SK-N-SH (cell line): ENCODE measurements at regions not wholly inside any gene's neighbourhood (a gene's known extent, or its start where the extent isn't known, plus 50 kb on each side); places are given as distances from the start of the nearest gene placed in this dataset.

ENCODE experiments used
- CTCF ChIA-PET: fragments of 300-600, 350-600 bp; formaldehyde crosslinking; extraction: SDS; loops from one replicate; lab custom pipeline; 2021; lab: Yijun Ruan, JAX
- POLR2A ChIA-PET: fragments of 350-600 bp; sonication (Branson Sonifier 250); formaldehyde crosslinking; extraction: SDS; loops from one replicate; lab custom pipeline; 2020; ENCODE audit warnings: antibody characterized with exemption, inconsistent platforms; lab: Yijun Ruan, JAX
- DNase-seq: peaks from one replicate; pipeline ENCODE4 v3.0.0; 2012
- H2AFZ ChIP-seq: fragments of 200-600 bp; sonication (generic); 2 replicates; pipeline ENCODE4 v1.8.1; 2016; ENCODE audit warnings: antibody characterized with exemption, mild to moderate bottlenecking, low read depth
- H3F3A ChIP-seq: fragments of 200-600 bp; sonication (generic); replicated peaks from 2 replicates; pipeline ENCODE3; 2016; ENCODE audit warnings: antibody characterized with exemption, mild to moderate bottlenecking; ENCODE audit not compliant: insufficient read depth
- H3K27ac ChIP-seq, 2 experiments: fragments of 200-500 bp in 1 of 2; fragments of 200-600 bp in 1 of 2; sonication (Bioruptor generic) in 1 of 2; sonication (generic), shearing (Covaris generic) in 1 of 2; 2 replicates each; pipeline versions ENCODE4 v1.5.1 to v1.6.1; 2014 to 2016; ENCODE audit warnings: low read depth in 2 of 2, inconsistent platforms in 1 of 2, low read length in 1 of 2, mild to moderate bottlenecking in 1 of 2, mixed read lengths in 1 of 2
- H3K27me3 ChIP-seq: fragments of 200-600 bp; sonication (generic), shearing (Covaris generic); 2 replicates; pipeline ENCODE4 v1.6.1; 2016; ENCODE audit warnings: mixed run types; ENCODE audit not compliant: insufficient read depth
- H3K36me3 ChIP-seq, 2 experiments: fragments of 200-500 bp in 1 of 2; fragments of 200-600 bp in 1 of 2; sonication (Bioruptor generic) in 1 of 2; sonication (generic) in 1 of 2; replicated peaks in 1 of 2; 2 replicates each; pipeline versions ENCODE3 to v1.5.1; 2014 to 2016; ENCODE audit warnings: low read length in 1 of 2, mild to moderate bottlenecking in 1 of 2; ENCODE audit not compliant: insufficient read depth in 2 of 2, control insufficient read depth in 1 of 2
- H3K4me1 ChIP-seq, 2 experiments: fragments of 200-500 bp in 1 of 2; fragments of 200-600 bp in 1 of 2; sonication (Bioruptor generic) in 1 of 2; sonication (generic), shearing (Covaris generic) in 1 of 2; 2 replicates each; pipeline versions ENCODE4 v1.5.1 to v1.6.1; 2014 to 2016; ENCODE audit warnings: low read depth in 1 of 2, low read length in 1 of 2, mixed run types in 1 of 2; ENCODE audit not compliant: insufficient read depth in 2 of 2, control insufficient read depth in 1 of 2
- H3K4me2 ChIP-seq: fragments of 200-600 bp; sonication (generic), shearing (Covaris generic); 2 replicates; pipeline ENCODE4 v1.6.1; 2017; ENCODE audit warnings: mixed run types
- H3K4me3 ChIP-seq, 2 experiments: fragments of 200-500 bp in 1 of 2; fragments of 200-600 bp in 1 of 2; sonication (Bioruptor generic) in 1 of 2; sonication (generic), shearing (Covaris generic) in 1 of 2; 2 replicates each; pipeline versions ENCODE4 v1.5.1 to v1.8.1; 2014 to 2016; ENCODE audit warnings: low read depth in 2 of 2, inconsistent platforms in 1 of 2, low read length in 1 of 2, mild to moderate bottlenecking in 1 of 2, mixed read lengths in 1 of 2, moderate library complexity in 1 of 2
- H3K79me2 ChIP-seq: fragments of 200-600 bp; sonication (generic); 2 replicates; pipeline ENCODE4 v1.8.1; 2017; ENCODE audit warnings: mild to moderate bottlenecking; ENCODE audit not compliant: insufficient read depth
- H3K9ac ChIP-seq: fragments of 200-600 bp; sonication (generic); 2 replicates; pipeline ENCODE4 v1.6.1; 2017; ENCODE audit warnings: mixed run types
- H3K9me2 ChIP-seq: fragments of 200-600 bp; sonication (generic); 2 replicates; pipeline ENCODE4 v1.6.1; 2017; ENCODE audit warnings: mixed run types
- H3K9me3 ChIP-seq: fragments of 200-600 bp; sonication (generic); 2 replicates; pipeline ENCODE4 v1.6.1; 2017; ENCODE audit warnings: mixed run types, mild to moderate bottlenecking, moderate library complexity
- H4K20me1 ChIP-seq: fragments of 200-600 bp; sonication (generic); 2 replicates; pipeline ENCODE4 v1.6.1; 2017; ENCODE audit warnings: mild to moderate bottlenecking, mixed run types; ENCODE audit not compliant: insufficient read depth
- CHD2 ChIP-seq: fragments of 150-350 bp; IDR thresholded peaks from 2 replicates; pipeline ENCODE4 v1.6.1; 2018; ENCODE audit warnings: low read length; ENCODE audit not compliant: partially characterized antibody
- EZH2phosphoT487 ChIP-seq: fragments of 200-600 bp; sonication (generic); IDR thresholded peaks from 2 replicates; pipeline ENCODE4 v1.6.1; 2017; ENCODE audit warnings: low read depth, mixed run types, mild to moderate bottlenecking, antibody characterized with exemption, moderate library complexity, borderline replicate concordance
- GATA2 ChIP-seq: sonication (generic); formaldehyde crosslinking; IDR thresholded peaks from 2 replicates; pipeline ENCODE4 v1.5.0; 2020; ENCODE audit warnings: mild to moderate bottlenecking, missing genetic modification reagents
- JUND ChIP-seq: IDR thresholded peaks from 2 replicates; pipeline ENCODE4 v1.4.0; 2012
- NFIC ChIP-seq: IDR thresholded peaks from 2 replicates; pipeline ENCODE4 v1.4.0; 2012; ENCODE audit warnings: borderline replicate concordance
- NRF1 ChIP-seq: IDR thresholded peaks from 2 replicates; pipeline ENCODE4 v1.6.1; 2012; ENCODE audit warnings: low read depth, mild to moderate bottlenecking, low read length
- POLR2AphosphoS5 ChIP-seq: IDR thresholded peaks from 2 replicates; pipeline ENCODE4 v1.6.1; 2012; ENCODE audit warnings: low read depth, low read length
- RAD21 ChIP-seq: IDR thresholded peaks from 2 replicates; pipeline ENCODE4 v1.6.1; 2012; ENCODE audit warnings: mild to moderate bottlenecking, low read length
- RCOR1 ChIP-seq: fragments of 150-350 bp; IDR thresholded peaks from 2 replicates; pipeline ENCODE4 v1.6.1; 2017; ENCODE audit warnings: antibody characterized with exemption, low read length
- RFX5 ChIP-seq: IDR thresholded peaks from 2 replicates; pipeline ENCODE4 v1.6.1; 2012; ENCODE audit warnings: mild to moderate bottlenecking, improper control_type of control experiment, low read length
- RXRA ChIP-seq: IDR thresholded peaks from 2 replicates; pipeline ENCODE4 v1.4.0; 2012; ENCODE audit warnings: low read depth, mild to moderate bottlenecking, borderline replicate concordance
- TCF12 ChIP-seq: IDR thresholded peaks from 2 replicates; pipeline ENCODE4 v1.4.0; 2012
- USF1 ChIP-seq: IDR thresholded peaks from 2 replicates; pipeline ENCODE4 v1.4.0; 2012; ENCODE audit warnings: low read depth, borderline replicate concordance
- WGBS: methylation state at CpG from one replicate; pipeline ENCODE4 v1.1.6; 2017; ENCODE audit warnings: low lambda C conversion rate; 5-methylcytosine and 5-hydroxymethylcytosine counted together
- TF ChIP-seq, protein P1 (sequence below): IDR thresholded peaks from 2 replicates; pipeline ENCODE4 v1.4.0; 2012; ENCODE audit warnings: low read depth
- TF ChIP-seq, protein P2 (sequence below): IDR thresholded peaks from 2 replicates; pipeline ENCODE4 v1.4.0; 2012; ENCODE audit warnings: low read depth, borderline replicate concordance

DNA sequence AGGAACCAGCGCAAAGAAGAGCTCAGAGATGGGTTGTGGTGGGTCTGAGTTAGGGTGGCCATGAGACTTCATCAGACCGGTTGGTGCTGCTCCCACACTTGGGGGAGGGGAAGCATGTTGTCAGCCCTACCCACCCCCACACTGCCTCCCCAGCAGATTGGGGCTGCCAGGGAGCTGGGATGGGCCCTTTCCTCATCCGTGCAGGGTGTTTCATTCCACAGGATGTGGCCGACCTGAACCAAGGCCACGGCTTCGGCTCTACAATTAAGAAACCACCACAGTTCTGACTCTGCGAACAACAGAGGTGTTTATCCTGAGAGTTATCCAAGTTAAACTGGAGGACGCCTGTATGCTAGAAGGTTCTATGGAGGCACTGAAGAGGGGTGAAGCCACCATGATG, 171.2 kb downstream of the ETS2 start:
- no peaks in the 10 kb centered on the region for H3K79me2 ChIP-seq

GRCh38 chr21:38973552-38973951, 167.8 kb downstream of the ETS2 start:
- Histone ChIP-seq H2AFZ (no peak overlapping the region), H3K4me3 (no peak overlapping the region), H3K9me2 (no peaks in the 10 kb centered on the region), H3K4me1 (no peaks in the 10 kb centered on the region; a peak in 1 of 4 replicates), H3F3A (no peaks in the 10 kb centered on the region), H3K27ac (no peak overlapping the region), H3K79me2 (no peaks in the 10 kb centered on the region), H3K9ac (no peak overlapping the region), H3K36me3 (no peaks in the 10 kb centered on the region), H3K27me3 (no peaks in the 10 kb centered on the region), H3K9me3 (no peaks in the 10 kb centered on the region), H3K4me2 (no peak overlapping the region), H4K20me1 (no peaks in the 10 kb centered on the region)
- WGBS: 53% methylated on average over 4 of the region's 6 CpGs
- ChIA-PET POLR2A (no interaction called here), CTCF (interaction anchor here (1.0 kb wide), 1 partner anchor 164 kb away, joined by 3 read pairs; no protein-coding TSS in a partner anchor)
- no peak for DNase-seq
- TF ChIP-seq GATA2 (CRISPR knock-in tag) (no peak), RFX5 (no peak), CHD2 (no peak), RCOR1 (no peak), RXRA (no peak), USF1 (no peak), NFIC (no peak), RAD21 (no peak)
- TF ChIP-seq, protein P1, sequence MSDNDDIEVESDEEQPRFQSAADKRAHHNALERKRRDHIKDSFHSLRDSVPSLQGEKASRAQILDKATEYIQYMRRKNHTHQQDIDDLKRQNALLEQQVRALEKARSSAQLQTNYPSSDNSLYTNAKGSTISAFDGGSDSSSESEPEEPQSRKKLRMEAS: no peak
- TF ChIP-seq, protein P2, sequence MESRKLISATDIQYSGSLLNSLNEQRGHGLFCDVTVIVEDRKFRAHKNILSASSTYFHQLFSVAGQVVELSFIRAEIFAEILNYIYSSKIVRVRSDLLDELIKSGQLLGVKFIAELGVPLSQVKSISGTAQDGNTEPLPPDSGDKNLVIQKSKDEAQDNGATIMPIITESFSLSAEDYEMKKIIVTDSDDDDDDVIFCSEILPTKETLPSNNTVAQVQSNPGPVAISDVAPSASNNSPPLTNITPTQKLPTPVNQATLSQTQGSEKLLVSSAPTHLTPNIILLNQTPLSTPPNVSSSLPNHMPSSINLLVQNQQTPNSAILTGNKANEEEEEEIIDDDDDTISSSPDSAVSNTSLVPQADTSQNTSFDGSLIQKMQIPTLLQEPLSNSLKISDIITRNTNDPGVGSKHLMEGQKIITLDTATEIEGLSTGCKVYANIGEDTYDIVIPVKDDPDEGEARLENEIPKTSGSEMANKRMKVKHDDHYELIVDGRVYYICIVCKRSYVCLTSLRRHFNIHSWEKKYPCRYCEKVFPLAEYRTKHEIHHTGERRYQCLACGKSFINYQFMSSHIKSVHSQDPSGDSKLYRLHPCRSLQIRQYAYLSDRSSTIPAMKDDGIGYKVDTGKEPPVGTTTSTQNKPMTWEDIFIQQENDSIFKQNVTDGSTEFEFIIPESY: no peak
- TF ChIP-seq, all 33 proteins: peak for 0

More for the DNA sequence above, 171.2 kb downstream of the ETS2 start:
- H3K36me3 ChIP-seq: no peaks in the 10 kb centered on the region
- H3K27ac ChIP-seq: no peak overlapping the region
- TF ChIP-seq TCF12 (no peak), POLR2AphosphoS5 (no peak), JUND (no peak), NRF1 (no peak), RAD21 (no peak), EZH2phosphoT487 (no peak)
- no peaks in the 10 kb centered on the region for H3F3A ChIP-seq
- no peak overlapping the region for H3K4me3 ChIP-seq
- no peaks in the 10 kb centered on the region for H3K9me2 ChIP-seq
- no peak overlapping the region for H3K9ac ChIP-seq
- H3K4me2 ChIP-seq: no peak overlapping the region
- H3K9me3 ChIP-seq: no peaks in the 10 kb centered on the region
- 92% methylated on average over 6 of the region's 8 CpGs for WGBS
- no peaks in the 10 kb centered on the region for H4K20me1 ChIP-seq
- H2AFZ ChIP-seq: no peak overlapping the region
- ChIA-PET CTCF (interaction anchor here (1.2 kb wide), 1 partner anchor 161 kb away, joined by 3 read pairs; no protein-coding TSS in a partner anchor), POLR2A (no interaction called here)
- H3K4me1 ChIP-seq: peaks cover 0 to 5% of the 10 kb centered on the region in 2 experiments; a peak in 1 of 4 replicates
- no peaks in the 10 kb centered on the region for H3K27me3 ChIP-seq
- DNase-seq: no peak
